ENCODE measurements at regions not wholly inside any gene's neighbourhood (a gene's known extent, or its start where the extent isn't known, plus 50 kb on each side); places are given as distances from the start of the nearest gene placed in this dataset.

DNA sequence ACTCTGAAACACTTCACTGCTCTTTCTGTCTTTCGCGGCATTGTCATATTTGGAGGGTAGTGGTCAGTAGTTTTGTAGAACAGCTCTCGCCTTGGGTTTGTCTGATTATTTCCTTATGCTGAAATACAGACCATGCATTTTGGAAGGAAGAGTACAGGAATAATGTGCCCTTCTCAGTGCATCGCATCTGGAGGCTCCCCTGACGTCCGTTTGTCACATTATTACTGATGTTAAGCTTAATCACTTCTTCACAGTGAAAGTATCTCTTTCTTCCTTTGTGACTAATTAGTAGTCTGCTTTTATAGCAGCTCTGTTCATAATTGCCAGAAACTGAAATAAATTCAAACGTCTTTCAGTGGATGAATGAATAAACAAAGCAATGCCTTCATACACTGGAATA lies 85.7 kb upstream of the CXADR start:
- TF ChIP-seq, protein P1, sequence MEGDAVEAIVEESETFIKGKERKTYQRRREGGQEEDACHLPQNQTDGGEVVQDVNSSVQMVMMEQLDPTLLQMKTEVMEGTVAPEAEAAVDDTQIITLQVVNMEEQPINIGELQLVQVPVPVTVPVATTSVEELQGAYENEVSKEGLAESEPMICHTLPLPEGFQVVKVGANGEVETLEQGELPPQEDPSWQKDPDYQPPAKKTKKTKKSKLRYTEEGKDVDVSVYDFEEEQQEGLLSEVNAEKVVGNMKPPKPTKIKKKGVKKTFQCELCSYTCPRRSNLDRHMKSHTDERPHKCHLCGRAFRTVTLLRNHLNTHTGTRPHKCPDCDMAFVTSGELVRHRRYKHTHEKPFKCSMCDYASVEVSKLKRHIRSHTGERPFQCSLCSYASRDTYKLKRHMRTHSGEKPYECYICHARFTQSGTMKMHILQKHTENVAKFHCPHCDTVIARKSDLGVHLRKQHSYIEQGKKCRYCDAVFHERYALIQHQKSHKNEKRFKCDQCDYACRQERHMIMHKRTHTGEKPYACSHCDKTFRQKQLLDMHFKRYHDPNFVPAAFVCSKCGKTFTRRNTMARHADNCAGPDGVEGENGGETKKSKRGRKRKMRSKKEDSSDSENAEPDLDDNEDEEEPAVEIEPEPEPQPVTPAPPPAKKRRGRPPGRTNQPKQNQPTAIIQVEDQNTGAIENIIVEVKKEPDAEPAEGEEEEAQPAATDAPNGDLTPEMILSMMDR (IDR thresholded peaks at IDR 0.05): no peak
- TF ChIP-seq POLR2A (IDR thresholded peaks at IDR 0.05): no peak
